LNCAP (cell line): ENCODE measurements at regions not wholly inside any gene's neighbourhood (a gene's known extent, or its start where the extent isn't known, plus 50 kb on each side); places are given as distances from the start of the nearest gene placed in this dataset.

ENCODE experiments used
- CTCF ChIP-seq: fragments of 450-650 bp; IDR thresholded peaks from 2 replicates; pipeline ENCODE4 v1.5.1; 2017; ENCODE audit warnings: mild to moderate bottlenecking

DNA sequence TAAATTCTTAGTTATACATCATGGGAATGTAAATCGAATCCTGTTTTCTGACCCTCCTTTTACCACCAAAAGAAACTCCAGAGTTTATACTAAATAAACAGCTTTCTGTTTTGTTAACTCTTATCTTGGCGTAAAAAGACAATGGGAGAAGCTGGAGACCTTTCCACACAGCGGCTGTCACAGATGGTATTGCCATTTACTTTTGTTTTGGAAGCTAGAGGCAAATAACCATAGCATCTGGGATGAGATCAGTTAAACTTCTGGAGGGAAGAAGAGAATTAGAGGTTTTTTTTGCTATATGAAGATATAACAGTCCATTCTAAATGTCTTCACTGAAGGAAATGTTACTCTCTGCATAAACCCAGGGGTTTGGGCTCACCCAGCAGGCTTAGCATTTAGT is 258.9 kb downstream of the REEP3 start:
- no peak for TF ChIP-seq CTCF

GRCh38 chr10:63781226-63781625 is 260.0 kb downstream of the REEP3 start:
- no peak for TF ChIP-seq CTCF

DNA sequence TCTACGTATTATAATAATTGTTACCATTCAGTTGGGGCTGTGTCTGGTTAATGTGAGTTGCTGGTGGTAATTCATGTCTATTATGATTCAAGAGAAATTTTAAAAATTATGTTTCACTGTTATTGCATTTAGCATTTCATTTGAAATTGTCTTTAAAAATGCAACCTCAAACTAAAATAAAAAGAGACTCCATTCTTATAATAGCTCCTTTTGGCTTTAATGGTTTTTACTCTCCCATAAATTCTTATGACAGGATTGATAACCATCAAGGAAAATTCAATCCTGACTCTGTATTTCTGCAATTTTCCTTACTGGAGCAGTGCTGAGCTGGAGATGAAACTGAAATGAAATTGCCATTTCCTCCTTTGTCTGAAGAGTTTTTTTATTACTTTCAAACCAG is 262.7 kb downstream of the REEP3 start:
- TF ChIP-seq CTCF: no peak

DNA sequence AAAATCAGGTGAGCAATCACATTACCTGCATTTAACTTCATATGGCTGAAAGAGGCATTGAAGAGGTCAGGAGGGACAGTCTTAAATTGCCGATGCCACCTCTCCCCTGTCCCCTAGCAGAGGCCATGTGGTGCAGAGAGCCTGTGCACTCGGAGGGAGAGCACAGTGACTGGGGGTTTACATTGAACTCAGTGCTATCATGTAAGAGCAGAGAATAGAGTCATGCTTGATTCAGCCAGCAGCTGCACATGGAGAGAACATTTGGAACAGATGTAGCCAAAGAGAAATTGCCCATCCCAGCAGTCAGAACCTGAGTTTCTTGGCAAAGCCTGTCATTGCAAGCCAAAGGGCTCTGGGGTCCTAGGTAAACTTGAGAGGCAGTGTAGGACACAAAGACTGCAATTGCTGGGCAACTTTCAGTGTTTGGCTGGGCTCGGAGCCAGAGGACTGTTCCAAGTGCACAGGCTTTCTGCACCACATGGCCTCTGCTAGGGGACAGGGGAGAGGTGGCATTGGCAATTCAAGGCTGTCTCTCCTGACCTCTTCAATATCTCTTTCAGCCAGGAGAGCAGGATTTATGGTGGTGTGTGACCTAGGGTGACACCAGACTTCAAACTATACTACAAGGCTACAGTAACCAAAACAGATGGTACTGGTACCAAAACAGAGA is 267.1 kb downstream of the REEP3 start:
- TF ChIP-seq CTCF: no peak

- TF ChIP-seq CTCF: no peak
These were observed 274.1 kb downstream of the REEP3 start for GRCh38 chr10:63795094-63795860.

GRCh38 chr10:63798599-63799498 is 277.6 kb downstream of the REEP3 start:
- no peak for TF ChIP-seq CTCF

DNA sequence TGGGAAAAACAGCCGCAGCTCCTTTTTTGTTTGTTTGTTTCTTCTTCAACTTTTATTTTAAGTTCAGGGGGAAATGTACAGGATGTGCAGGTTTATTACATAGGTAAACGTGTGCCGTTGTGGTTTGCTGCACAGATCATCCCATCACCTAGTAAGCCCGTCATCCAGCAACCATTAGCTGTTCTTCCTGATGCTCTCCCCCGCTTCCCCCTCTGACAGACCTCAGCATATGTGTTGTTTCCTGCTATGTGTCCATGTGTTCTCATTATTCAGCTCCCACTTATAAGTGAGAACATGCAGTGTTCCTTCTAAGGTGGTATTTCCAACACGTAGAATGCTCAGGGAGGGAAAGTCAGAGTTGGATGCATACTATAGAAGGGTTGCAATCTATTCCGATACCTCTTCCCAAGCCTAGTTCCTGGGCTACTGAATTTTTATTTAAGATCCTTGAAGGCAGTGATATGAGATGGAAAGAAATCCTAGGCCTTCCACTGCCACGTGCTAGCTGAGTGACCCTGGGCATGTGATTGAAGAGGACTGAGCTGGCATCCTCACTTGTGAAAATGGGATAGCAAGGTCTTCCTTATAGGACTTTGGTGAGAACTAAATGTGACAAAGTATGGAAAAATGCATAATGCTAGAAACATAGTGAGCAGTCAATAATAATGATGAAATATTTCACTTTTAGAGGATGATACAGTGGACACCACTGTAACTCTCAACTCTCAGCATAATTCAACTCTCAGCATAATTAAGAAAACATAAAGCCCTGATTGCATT is 278.5 kb downstream of the REEP3 start:
- no peak for TF ChIP-seq CTCF
